ENCODE measurements at regions not wholly inside any gene's neighbourhood (a gene's known extent, or its start where the extent isn't known, plus 50 kb on each side); places are given as distances from the start of the nearest gene placed in this dataset.

DNA sequence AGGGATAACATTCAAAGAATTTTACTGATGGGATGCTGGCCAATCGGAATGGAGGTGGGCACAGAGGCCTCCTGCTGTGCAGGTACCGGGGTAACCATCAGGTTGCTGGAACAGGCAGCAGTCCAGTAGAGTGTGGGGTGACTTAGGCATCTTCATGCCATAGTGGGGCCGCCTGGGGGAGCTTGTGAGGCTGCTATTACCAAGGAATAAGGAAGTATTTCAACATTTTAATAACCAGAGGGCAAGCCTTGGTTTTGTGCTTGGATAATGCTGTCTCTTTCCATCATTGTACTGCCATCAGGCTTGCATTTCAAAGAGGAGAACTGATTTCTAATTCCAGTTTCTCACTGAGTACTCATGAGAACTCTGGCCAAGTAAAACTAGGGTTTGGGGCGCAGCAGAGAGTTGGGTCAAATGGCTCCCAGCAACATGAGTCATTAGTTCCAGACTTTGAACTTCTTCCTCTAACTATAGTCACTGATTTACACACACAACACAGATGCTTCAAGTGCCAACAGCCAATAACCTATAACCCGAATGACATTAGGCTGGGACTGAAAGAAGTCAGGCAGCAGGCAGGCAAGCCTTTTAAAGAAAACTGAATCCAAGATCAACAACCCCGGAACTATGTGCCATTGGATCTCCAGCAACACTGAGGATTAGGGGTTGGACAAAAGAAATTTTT lies 56.1 kb upstream of the FHL2 start:
- H3K4me1 Mint-ChIP-seq: no peaks in the 10 kb centered on the region
- no peak overlapping the region for H3K4me3 ChIP-seq (ENCODE audit: low read length)
- no peaks in the 10 kb centered on the region for H3K4me1 ChIP-seq (ENCODE audit: control insufficient read depth, insufficient read depth, low read length)
- no peak overlapping the region for H3K27ac ChIP-seq (ENCODE audit: low read length)
- H3K36me3 Mint-ChIP-seq: no peaks in the 10 kb centered on the region
- no peaks in the 10 kb centered on the region for H3K9me3 ChIP-seq (ENCODE audit: control insufficient read depth, insufficient read depth, low read length)
- ATAC-seq (peak in 1 of 3 donors; percentile 14), DNase-seq (peak in 1 of 2 donors; percentile 20)
- no peak for TF ChIP-seq CTCF (IDR thresholded peaks at IDR 0.05)
- H3K27me3 ChIP-seq (ENCODE audit: control insufficient read depth, insufficient read depth, low read length): no peaks in the 10 kb centered on the region
- WGBS (ENCODE audit: insufficient coverage): 84% methylated on average over 4 of the region's 6 CpGs
- H3K4me3 Mint-ChIP-seq: no peak overlapping the region
- no peaks in the 10 kb centered on the region for H3K36me3 ChIP-seq (ENCODE audit: control insufficient read depth, insufficient read depth, low read length)
- no peak overlapping the region for H3K27ac Mint-ChIP-seq
- intact Hi-C loops (cut with micrococcal nuclease): no loop called here
- H3K27me3 Mint-ChIP-seq (ENCODE audit: low read depth in 2 of 2): peaks cover 7 to 8% of the 10 kb centered on the region in 2 donors
- H3K9me3 Mint-ChIP-seq: no peaks in the 10 kb centered on the region

DNA sequence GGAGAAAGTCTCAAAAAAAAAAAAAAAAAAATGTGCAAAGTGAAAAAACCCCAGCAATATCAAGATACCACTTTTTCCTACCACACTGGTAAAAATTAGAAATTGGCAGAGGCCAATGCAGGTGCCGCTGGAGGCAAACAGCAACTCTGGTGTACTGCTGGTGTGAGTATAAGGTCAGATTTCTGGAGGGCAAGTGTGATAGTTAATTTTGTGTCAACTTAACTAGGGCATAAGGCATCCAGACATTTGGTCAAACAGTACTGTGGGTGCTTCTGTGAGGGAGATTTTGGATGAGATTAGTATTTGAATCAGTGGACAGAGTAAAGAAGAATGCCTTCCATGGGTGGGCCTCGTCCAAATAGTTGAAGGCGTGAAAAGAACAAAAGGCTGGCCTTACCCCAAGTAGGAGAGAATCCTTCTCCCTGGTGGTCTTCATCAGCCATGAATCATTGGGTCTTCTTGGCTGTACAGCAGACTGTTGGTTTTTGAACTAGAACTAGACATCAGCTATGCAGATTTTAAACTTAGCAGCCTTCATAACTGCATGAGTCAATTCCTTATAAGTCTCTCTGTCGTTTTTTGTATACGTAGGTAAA lies 52.8 kb upstream of the FHL2 start:
- intact Hi-C loops (cut with micrococcal nuclease): no loop called here
- H3K27me3 Mint-ChIP-seq (ENCODE audit: low read depth in 2 of 2): peaks cover 9 to 17% of the 10 kb centered on the region in 2 donors
- H3K27ac Mint-ChIP-seq: no peak overlapping the region
- H3K9me3 ChIP-seq (ENCODE audit: control insufficient read depth, insufficient read depth, low read length): no peaks in the 10 kb centered on the region
- 84% methylated on average over 3 of the region's 5 CpGs for whole genome bisulfite sequencing (ENCODE audit: insufficient coverage)
- no peaks in the 10 kb centered on the region for H3K4me1 Mint-ChIP-seq
- peaks cover 2% of the 10 kb centered on the region for H3K27me3 ChIP-seq (ENCODE audit: control insufficient read depth, insufficient read depth, low read length)
- ATAC-seq: no peak
- H3K9me3 Mint-ChIP-seq: no peaks in the 10 kb centered on the region
- no peaks in the 10 kb centered on the region for H3K36me3 Mint-ChIP-seq
- no peak overlapping the region for H3K4me3 Mint-ChIP-seq
- no peaks in the 10 kb centered on the region for H3K4me1 ChIP-seq (ENCODE audit: control insufficient read depth, insufficient read depth, low read length)
- no peak for DNase-seq
- no peaks in the 10 kb centered on the region for H3K36me3 ChIP-seq (ENCODE audit: control insufficient read depth, insufficient read depth, low read length)
- H3K4me3 ChIP-seq (ENCODE audit: low read length): no peak overlapping the region
- H3K27ac ChIP-seq (ENCODE audit: low read length): no peak overlapping the region
- TF ChIP-seq CTCF (IDR thresholded peaks at IDR 0.05): no peak

GRCh38 chr2:105450471-105450870 lies 51.6 kb upstream of the FHL2 start:
- Mint-ChIP-seq H3K27ac (no peak overlapping the region), H3K36me3 (no peaks in the 10 kb centered on the region)

More at GRCh38 chr2:105450471-105450870, 51.6 kb upstream of the FHL2 start:
- ATAC-seq (no peak), DNase-seq (no peak)
- WGBS (ENCODE audit: insufficient coverage): 66% methylated on average over 6 of the region's 6 CpGs
- Histone ChIP-seq H3K9me3 (ENCODE audit: control insufficient read depth, insufficient read depth, low read length) (no peaks in the 10 kb centered on the region), H3K27ac (ENCODE audit: low read length) (no peak overlapping the region), H3K27me3 (ENCODE audit: control insufficient read depth, insufficient read depth, low read length) (peaks cover 2% of the 10 kb centered on the region), H3K4me1 (ENCODE audit: control insufficient read depth, insufficient read depth, low read length) (no peaks in the 10 kb centered on the region), H3K4me3 (ENCODE audit: low read length) (no peak overlapping the region), H3K36me3 (ENCODE audit: control insufficient read depth, insufficient read depth, low read length) (no peaks in the 10 kb centered on the region)
- H3K4me1 Mint-ChIP-seq: no peaks in the 10 kb centered on the region
- no peak for TF ChIP-seq CTCF (IDR thresholded peaks at IDR 0.05)
- H3K4me3 Mint-ChIP-seq: no peak overlapping the region
- intact Hi-C loops (cut with micrococcal nuclease): no loop called here
- H3K27me3 Mint-ChIP-seq (ENCODE audit: low read depth in 2 of 2): peaks cover 5 to 17% of the 10 kb centered on the region in 2 donors
- no peaks in the 10 kb centered on the region for H3K9me3 Mint-ChIP-seq
